GM19023 (cell line): ENCODE measurements at regions not wholly inside any gene's neighbourhood (a gene's known extent, or its start where the extent isn't known, plus 50 kb on each side); places are given as distances from the start of the nearest gene placed in this dataset.

Experiments
- ATAC-seq: cut with Tn5 transposase; IDR thresholded peaks from one replicate; pipeline ENCODE4 v1.9.1; 2021; ENCODE audit warnings: mild to moderate bottlenecking, moderate library complexity; ENCODE audit not compliant: unreplicated experiment

GRCh38 chr4:28518561-28519165, 1658.0 kb downstream of the STIM2 start:
- no peak for ATAC-seq

GRCh38 chr4:28523681-28524190, 1663.1 kb downstream of the STIM2 start:
- no peak for ATAC-seq

- no peak for ATAC-seq
These were observed 1675.5 kb downstream of the STIM2 start for GRCh38 chr4:28536124-28536523.

GRCh38 chr4:28545986-28546385, 1685.3 kb downstream of the STIM2 start:
- no peak for ATAC-seq

- ATAC-seq = no peak
These were observed 1687.5 kb downstream of the STIM2 start for GRCh38 chr4:28548136-28548535.

- ATAC-seq = no peak
These were observed 1688.0 kb downstream of the STIM2 start for GRCh38 chr4:28548594-28548993.

GRCh38 chr4:28555866-28556265, 1695.2 kb downstream of the STIM2 start:
- ATAC-seq = no peak

GRCh38 chr4:28557755-28558154, 1697.1 kb downstream of the STIM2 start:
- no peak for ATAC-seq

- no peak for ATAC-seq
These were observed 1698.3 kb downstream of the STIM2 start for GRCh38 chr4:28558895-28559294.

GRCh38 chr4:28562913-28563312, 1702.3 kb downstream of the STIM2 start:
- ATAC-seq = no peak

- no peak for ATAC-seq
These were observed 1704.8 kb downstream of the STIM2 start for GRCh38 chr4:28565396-28565795.

GRCh38 chr4:28600958-28601357, 1740.3 kb downstream of the STIM2 start:
- no peak for ATAC-seq

GRCh38 chr4:28621591-28621990, 1761.0 kb downstream of the STIM2 start:
- ATAC-seq = no peak

- ATAC-seq = no peak
These were observed 1776.3 kb downstream of the STIM2 start for GRCh38 chr4:28636971-28637370.

- ATAC-seq = no peak
These were observed 1779.1 kb downstream of the STIM2 start for GRCh38 chr4:28639747-28640146.

- ATAC-seq = no peak
These were observed 1794.0 kb downstream of the STIM2 start for GRCh38 chr4:28654618-28655017.

- ATAC-seq = no peak
These were observed 1804.7 kb downstream of the STIM2 start for GRCh38 chr4:28665306-28665705.

GRCh38 chr4:28675582-28675981, 1814.9 kb downstream of the STIM2 start:
- no peak for ATAC-seq

- no peak for ATAC-seq
These were observed 1817.2 kb downstream of the STIM2 start for GRCh38 chr4:28677808-28678207.

- ATAC-seq = no peak
These were observed 1822.2 kb downstream of the STIM2 start for GRCh38 chr4:28682847-28683246.

GRCh38 chr4:28686618-28687017, 1826.0 kb downstream of the STIM2 start:
- no peak for ATAC-seq

- ATAC-seq = no peak
These were observed 1830.2 kb downstream of the STIM2 start for GRCh38 chr4:28690890-28691289.

GRCh38 chr4:28702571-28702970, 1841.9 kb downstream of the STIM2 start:
- no peak for ATAC-seq
